Activated T-cell treated with anti-CD3 and anti-CD28 coated beads, Interleukin-2, amount 50 U/mL, for 72 hours (primary cell): ENCODE measurements at regions not wholly inside any gene's neighbourhood (a gene's known extent, or its start where the extent isn't known, plus 50 kb on each side); places are given as distances from the start of the nearest gene placed in this dataset.
"Not testable (repeated sequence)": the region's sequence is repeated elsewhere in the genome, so short reads cannot be mapped to it uniquely, and the experiment has no call there.

Experiments used
- ATAC-seq, 2 donors: fragments of 150-1000 bp; cut with Tn5 transposase; replicated peaks in 1 of 2; 2 replicates each; pipeline ENCODE4 v1.10.0; 2021; ENCODE audit warnings: moderate library complexity in 2 of 2, mild to moderate bottlenecking in 1 of 2
- DNase-seq, 2 donors: peaks; one replicate each; pipeline ENCODE4 v3.0.0; 2021 to 2022; ENCODE audit warnings: mixed read lengths in 1 of 2
- H3K27ac Mint-ChIP-seq: one replicate; pipeline ENCODE4 v1.8.0; 2022; ENCODE audit warnings: mild to moderate bottlenecking, moderate library complexity, mixed read lengths
- H3K27me3 Mint-ChIP-seq: one replicate; pipeline ENCODE4 v1.8.0; 2022; ENCODE audit warnings: low read depth, mixed read lengths
- H3K36me3 Mint-ChIP-seq, 2 donors: one replicate each; pipeline ENCODE4 v1.8.0; 2022; ENCODE audit warnings: mixed read lengths in 2 of 2, mild to moderate bottlenecking in 1 of 2; ENCODE audit not compliant: insufficient read depth in 2 of 2
- H3K4me1 Mint-ChIP-seq: one replicate; pipeline ENCODE4 v1.8.0; 2022; ENCODE audit warnings: low read depth, mixed read lengths
- H3K4me3 Mint-ChIP-seq, 2 donors: one replicate each; pipeline ENCODE4 v1.8.0; 2022; ENCODE audit warnings: mild to moderate bottlenecking in 2 of 2, mixed read lengths in 2 of 2, moderate library complexity in 2 of 2
- H3K9me3 Mint-ChIP-seq, 2 donors: one replicate each; pipeline ENCODE4 v1.8.0; 2022; ENCODE audit warnings: mixed read lengths in 2 of 2

- Mint-ChIP-seq H3K27ac (no peak overlapping the region), H3K27me3 (peaks cover 8% of the 10 kb centered on the region), H3K9me3 (peaks cover 0 to 3% of the 10 kb centered on the region in 2 donors), H3K36me3 (peaks cover 2 to 4% of the 10 kb centered on the region in 2 donors), H3K4me3 (no peak overlapping the region), H3K4me1 (no peaks in the 10 kb centered on the region)
- ATAC-seq (no peak), DNase-seq (no peak)
Observed at GRCh38 chr9:134548618-134549017, 93.0 kb upstream of the COL5A1 start.

- peaks cover 2 to 4% of the 10 kb centered on the region in 2 donors for H3K36me3 Mint-ChIP-seq
- ATAC-seq: no peak
- no peak for DNase-seq
- H3K27me3 Mint-ChIP-seq: peaks cover 6% of the 10 kb centered on the region
- H3K4me1 Mint-ChIP-seq: no peaks in the 10 kb centered on the region
- H3K4me3 Mint-ChIP-seq: no peak overlapping the region
- H3K27ac Mint-ChIP-seq: no peak overlapping the region
- H3K9me3 Mint-ChIP-seq: peaks cover 0 to 3% of the 10 kb centered on the region in 2 donors
Observed at GRCh38 chr9:134549336-134549735, 92.3 kb upstream of the COL5A1 start.

GRCh38 chr9:134550081-134550480 is 91.5 kb upstream of the COL5A1 start:
- not testable (repeated sequence) for H3K4me1 Mint-ChIP-seq, H3K27me3 Mint-ChIP-seq, H3K36me3 Mint-ChIP-seq, H3K9me3 Mint-ChIP-seq, ATAC-seq, H3K4me3 Mint-ChIP-seq, H3K27ac Mint-ChIP-seq, DNase-seq

GRCh38 chr9:134550584-134550983 is 91.0 kb upstream of the COL5A1 start:
- peaks cover 6% of the 10 kb centered on the region for H3K27me3 Mint-ChIP-seq
- DNase-seq: no peak

GRCh38 chr9:134551176-134551575 is 90.4 kb upstream of the COL5A1 start:
- Mint-ChIP-seq H3K36me3 (peaks cover 2 to 4% of the 10 kb centered on the region in 2 donors), H3K4me3 (no peak overlapping the region), H3K4me1 (no peaks in the 10 kb centered on the region), H3K27me3 (peaks cover 6% of the 10 kb centered on the region), H3K9me3 (peaks cover 0 to 3% of the 10 kb centered on the region in 2 donors), H3K27ac (no peak overlapping the region)
- ATAC-seq: no peak
- DNase-seq: no peak

More at GRCh38 chr9:134550584-134550983, 91.0 kb upstream of the COL5A1 start:
- H3K4me3 Mint-ChIP-seq: no peak overlapping the region
- no peak for ATAC-seq
- H3K36me3 Mint-ChIP-seq: peaks cover 2 to 4% of the 10 kb centered on the region in 2 donors
- H3K4me1 Mint-ChIP-seq: no peaks in the 10 kb centered on the region
- H3K9me3 Mint-ChIP-seq: peaks cover 0 to 3% of the 10 kb centered on the region in 2 donors
- no peak overlapping the region for H3K27ac Mint-ChIP-seq

GRCh38 chr9:134551644-134552348 is 89.8 kb upstream of the COL5A1 start:
- peaks cover 6% of the 10 kb centered on the region for H3K27me3 Mint-ChIP-seq
- peaks cover 2 to 4% of the 10 kb centered on the region in 2 donors for H3K36me3 Mint-ChIP-seq
- H3K4me1 Mint-ChIP-seq: no peaks in the 10 kb centered on the region
- no peak overlapping the region for H3K27ac Mint-ChIP-seq
- H3K4me3 Mint-ChIP-seq: no peak overlapping the region
- H3K9me3 Mint-ChIP-seq: peaks cover 0 to 3% of the 10 kb centered on the region in 2 donors
- no peak for DNase-seq
- no peak for ATAC-seq

- Mint-ChIP-seq H3K9me3 (peaks cover 0 to 3% of the 10 kb centered on the region in 2 donors), H3K27ac (no peak overlapping the region), H3K27me3 (peaks cover 6% of the 10 kb centered on the region), H3K36me3 (peaks cover 2 to 4% of the 10 kb centered on the region in 2 donors), H3K4me1 (no peaks in the 10 kb centered on the region), H3K4me3 (no peak overlapping the region)
- no peak for ATAC-seq
- no peak for DNase-seq
Observed at GRCh38 chr9:134552349-134552990, 89.1 kb upstream of the COL5A1 start.

- Mint-ChIP-seq H3K27me3 (peaks cover 6% of the 10 kb centered on the region), H3K36me3 (peaks cover 2 to 4% of the 10 kb centered on the region in 2 donors), H3K9me3 (peaks cover 0 to 3% of the 10 kb centered on the region in 2 donors), H3K4me1 (no peaks in the 10 kb centered on the region), H3K27ac (no peak overlapping the region), H3K4me3 (no peak overlapping the region)
- ATAC-seq (no peak), DNase-seq (no peak)
Observed at GRCh38 chr9:134553061-134553891, 88.3 kb upstream of the COL5A1 start.

GRCh38 chr9:134553996-134554372 is 87.6 kb upstream of the COL5A1 start:
- DNase-seq (no peak), ATAC-seq (no peak)
- H3K36me3 Mint-ChIP-seq: peaks cover 2 to 4% of the 10 kb centered on the region in 2 donors
- H3K4me3 Mint-ChIP-seq: no peak overlapping the region
- H3K27me3 Mint-ChIP-seq: peaks cover 6% of the 10 kb centered on the region
- no peaks in the 10 kb centered on the region for H3K4me1 Mint-ChIP-seq
- no peak overlapping the region for H3K27ac Mint-ChIP-seq
- H3K9me3 Mint-ChIP-seq: peaks cover 0 to 3% of the 10 kb centered on the region in 2 donors

GRCh38 chr9:134554373-134555093 is 87.1 kb upstream of the COL5A1 start:
- Mint-ChIP-seq H3K27me3 (peaks cover 6% of the 10 kb centered on the region), H3K36me3 (peaks cover 2 to 4% of the 10 kb centered on the region in 2 donors), H3K9me3 (peaks cover 0 to 3% of the 10 kb centered on the region in 2 donors), H3K4me3 (no peak overlapping the region), H3K4me1 (no peaks in the 10 kb centered on the region), H3K27ac (no peak overlapping the region)
- no peak for ATAC-seq
- DNase-seq: no peak

GRCh38 chr9:134555094-134555650 is 86.4 kb upstream of the COL5A1 start:
- no peak overlapping the region for H3K27ac Mint-ChIP-seq
- no peak for ATAC-seq

GRCh38 chr9:134556531-134557068 is 85.0 kb upstream of the COL5A1 start:
- DNase-seq (no peak), ATAC-seq (no peak)
- Mint-ChIP-seq H3K36me3 (no peaks in the 10 kb centered on the region), H3K4me1 (no peaks in the 10 kb centered on the region), H3K27me3 (no peaks in the 10 kb centered on the region), H3K9me3 (no peaks in the 10 kb centered on the region), H3K4me3 (no peak overlapping the region), H3K27ac (no peak overlapping the region)

More at GRCh38 chr9:134555094-134555650, 86.4 kb upstream of the COL5A1 start:
- peaks cover 2 to 4% of the 10 kb centered on the region in 2 donors for H3K36me3 Mint-ChIP-seq
- H3K4me3 Mint-ChIP-seq: no peak overlapping the region
- H3K4me1 Mint-ChIP-seq: no peaks in the 10 kb centered on the region
- peaks cover 0 to 3% of the 10 kb centered on the region in 2 donors for H3K9me3 Mint-ChIP-seq
- DNase-seq: no peak
- peaks cover 6% of the 10 kb centered on the region for H3K27me3 Mint-ChIP-seq
